Suprapubic skin (tissue), 3 donors: ENCODE measurements at regions not wholly inside any gene's neighbourhood (a gene's known extent, or its start where the extent isn't known, plus 50 kb on each side); places are given as distances from the start of the nearest gene placed in this dataset.

Experiments
- CTCF ChIP-seq, 2 donors: fragments of 200-600 bp in 1 of 2; fragments of 450-650 bp in 1 of 2; sonication (generic) in 1 of 2; IDR thresholded peaks; one replicate each; pipeline ENCODE4 v1.5.1; 2016 to 2019; ENCODE audit warnings: antibody characterized with exemption in 2 of 2, mild to moderate bottlenecking in 1 of 2, moderate library complexity in 1 of 2
- EP300 ChIP-seq: sonication (generic); formaldehyde crosslinking; IDR thresholded peaks from one replicate; pipeline ENCODE4 v1.6.1; 2017; ENCODE audit warnings: antibody characterized with exemption
- POLR2A ChIP-seq, 2 donors: fragments of 450-650 bp; IDR thresholded peaks; one replicate each; pipeline ENCODE4 v1.6.1; 2017; ENCODE audit warnings: antibody characterized with exemption in 2 of 2, mild to moderate bottlenecking in 2 of 2, moderate library complexity in 2 of 2

GRCh38 chr2:7620255-7620654 lies 703.0 kb downstream of the RNF144A start:
- TF ChIP-seq CTCF (IDR thresholded peaks at IDR 0.05) (no peak), POLR2A (IDR thresholded peaks at IDR 0.05) (no peak), EP300 (no peak)
